Fibroblast of the aortic adventitia (primary cell): ENCODE measurements at regions not wholly inside any gene's neighbourhood (a gene's known extent, or its start where the extent isn't known, plus 50 kb on each side); places are given as distances from the start of the nearest gene placed in this dataset.
A peak's percentile ranks its signal among the peaks of the same experiment; 100 is the strongest.

ENCODE experiments used
- DNase-seq: peaks from one replicate; pipeline ENCODE4 v3.0.0-alpha.2; 2010; ENCODE audit warnings: low read depth
- H3K4me3 ChIP-seq: 2 replicates; pipeline ENCODE4 v1.5.1; 2011; ENCODE audit warnings: low read depth, mild to moderate bottlenecking, control low read depth, low read length, moderate library complexity
- CTCF ChIP-seq: IDR thresholded peaks from 2 replicates; pipeline ENCODE4 v1.5.1; 2011; ENCODE audit warnings: mild to moderate bottlenecking, low read length, control low read depth, inconsistent platforms; ENCODE audit not compliant: insufficient read depth

DNA sequence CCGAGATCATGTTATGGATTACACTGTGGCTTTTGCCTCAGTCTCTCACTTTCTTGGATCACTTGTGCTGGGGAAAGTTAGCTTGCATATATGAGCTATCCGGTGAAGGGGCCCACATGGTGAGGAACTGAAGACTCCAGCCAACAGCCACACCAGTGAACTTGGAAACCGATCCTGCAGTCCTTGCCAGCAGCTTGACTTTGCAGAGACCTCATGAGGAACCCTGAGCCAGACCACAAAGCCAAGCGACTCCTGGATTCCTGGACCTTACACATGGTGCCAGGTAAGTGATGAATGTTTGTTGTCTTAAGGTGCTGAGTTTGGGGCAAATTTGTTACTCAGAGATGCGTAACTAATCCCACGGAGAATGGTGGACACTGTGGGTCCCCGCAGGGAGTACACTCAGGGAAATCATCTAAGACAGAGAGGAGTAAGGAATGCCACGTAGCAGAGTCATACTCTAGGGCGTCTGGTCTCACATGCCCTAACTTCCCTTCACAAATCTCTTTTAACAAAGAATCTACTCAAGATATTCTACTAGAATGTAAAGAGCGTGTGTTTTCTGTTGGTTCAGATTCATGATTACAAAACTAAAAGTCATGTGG lies 76.5 kb upstream of the PJA2 start:
- DNase-seq: peak; percentile 65
- no peak for TF ChIP-seq CTCF
- no peak overlapping the region for H3K4me3 ChIP-seq

DNA sequence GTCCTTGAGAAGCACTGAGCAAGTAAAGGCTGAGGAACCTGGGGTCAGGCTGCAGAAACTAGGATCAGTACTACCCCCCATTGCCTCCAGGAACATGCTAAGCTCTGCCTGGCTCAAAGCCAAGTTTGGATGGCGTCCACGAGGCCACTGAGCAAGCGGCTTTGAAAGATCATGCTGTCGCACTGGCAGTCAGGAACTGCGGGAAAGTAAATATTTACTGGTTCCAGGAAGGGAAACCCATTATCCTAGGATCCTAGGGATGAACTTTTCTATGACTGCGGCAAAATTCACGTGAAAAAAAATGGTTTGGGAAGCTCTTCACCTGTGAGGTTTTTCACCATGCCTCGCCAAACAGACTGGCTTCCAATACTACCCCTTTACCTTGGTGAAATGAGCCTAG lies 75.3 kb upstream of the PJA2 start:
- peak; percentile 48 for DNase-seq
- no peak overlapping the region for H3K4me3 ChIP-seq
- no peak for TF ChIP-seq CTCF

DNA sequence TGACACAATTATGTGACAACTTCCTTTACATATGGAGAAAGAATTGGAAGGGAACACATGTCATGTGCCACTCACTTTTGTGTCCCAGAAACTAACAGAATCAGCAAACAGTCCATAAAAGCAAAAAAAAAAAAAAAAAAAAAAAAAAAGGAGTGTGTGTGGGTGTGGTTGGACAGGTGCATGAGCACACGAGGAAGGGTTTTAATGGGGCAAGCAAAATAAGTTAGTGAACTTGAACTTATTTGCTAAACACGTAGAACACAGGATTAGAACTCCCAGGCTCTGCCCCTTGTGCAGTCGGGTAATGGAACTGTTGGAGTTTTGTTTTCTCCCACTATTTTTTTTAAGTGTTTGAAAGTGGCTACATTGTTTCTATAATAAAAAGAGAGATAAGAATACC lies 74.8 kb upstream of the PJA2 start:
- no peak for DNase-seq
- no peak overlapping the region for H3K4me3 ChIP-seq
- no peak for TF ChIP-seq CTCF

DNA sequence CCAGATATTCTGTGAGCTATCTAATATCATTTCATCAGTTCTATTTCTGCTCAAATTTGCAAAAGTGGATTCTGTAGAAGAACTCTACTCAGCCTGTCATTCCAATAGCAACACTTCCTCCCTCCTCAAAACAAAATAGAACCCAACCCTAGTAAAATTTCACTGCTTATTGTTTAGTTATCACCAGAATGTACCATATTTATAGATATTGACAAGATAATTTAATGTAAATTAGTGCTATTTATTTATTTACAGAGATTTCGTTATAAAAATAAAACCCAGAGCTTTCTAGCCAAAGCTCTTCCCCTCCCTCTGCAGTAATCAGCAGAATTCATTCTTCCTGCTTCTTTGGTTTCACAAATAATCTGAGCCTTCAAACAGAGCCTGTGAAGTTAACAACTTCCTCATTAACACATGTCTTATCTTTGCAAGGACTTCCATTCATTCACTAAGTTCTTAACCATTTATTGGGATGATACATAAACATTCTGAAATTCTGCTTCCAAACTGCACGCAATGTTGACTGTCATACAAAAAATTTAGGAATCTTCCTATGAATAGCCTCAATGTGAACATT lies 73.7 kb upstream of the PJA2 start:
- no peak for DNase-seq
- TF ChIP-seq CTCF: no peak
- H3K4me3 ChIP-seq: no peak overlapping the region

- DNase-seq: no peak
- no peak for TF ChIP-seq CTCF
- no peak overlapping the region for H3K4me3 ChIP-seq
Measured at GRCh38 chr5:109482748-109483147, 73.0 kb upstream of the PJA2 start.

- TF ChIP-seq CTCF: peak; percentile 48
- no peak overlapping the region for H3K4me3 ChIP-seq
- peak; percentile 57 for DNase-seq
Measured at GRCh38 chr5:109479260-109479860, 69.6 kb upstream of the PJA2 start.
